PFSK-1 (cell line): ENCODE measurements at regions not wholly inside any gene's neighbourhood (a gene's known extent, or its start where the extent isn't known, plus 50 kb on each side); places are given as distances from the start of the nearest gene placed in this dataset.

Experiments used
- POLR2AphosphoS5 ChIP-seq: IDR thresholded peaks from 2 replicates; pipeline ENCODE4 v1.6.1; 2012; ENCODE audit warnings: low read depth, mild to moderate bottlenecking, control low read depth, low read length, moderate library complexity
- SIN3A ChIP-seq: IDR thresholded peaks from 2 replicates; pipeline ENCODE4 v1.6.1; 2012; ENCODE audit warnings: mild to moderate bottlenecking, low read length, moderate library complexity, borderline replicate concordance; ENCODE audit not compliant: insufficient read depth

GRCh38 chr10:118922226-118922625, 107.3 kb upstream of the NANOS1 start:
- no peak for TF ChIP-seq SIN3A
- TF ChIP-seq POLR2AphosphoS5 = no peak
